Trophoblast cell (in vitro differentiated cells and primary cell): ENCODE measurements at regions not wholly inside any gene's neighbourhood (a gene's known extent, or its start where the extent isn't known, plus 50 kb on each side); places are given as distances from the start of the nearest gene placed in this dataset.

Experiments used
- DNase-seq, 2 donors: peaks; one replicate each; pipeline ENCODE4 v3.0.0-alpha.2; 2016
- H2AFZ ChIP-seq: 2 replicates; pipeline ENCODE4 v1.6.1; 2013; ENCODE audit warnings: low read length, moderate library complexity, mild to moderate bottlenecking; ENCODE audit not compliant: insufficient read depth, poor library complexity
- H2AK5ac ChIP-seq: 2 replicates; pipeline ENCODE4 v1.6.1; 2013; ENCODE audit warnings: mild to moderate bottlenecking, low read length
- H2BK120ac ChIP-seq: 2 replicates; pipeline ENCODE4 v1.6.1; 2013; ENCODE audit warnings: low read length, mild to moderate bottlenecking, moderate library complexity; ENCODE audit not compliant: insufficient read depth, poor library complexity
- H2BK12ac ChIP-seq: 2 replicates; pipeline ENCODE4 v1.6.1; 2013; ENCODE audit warnings: mild to moderate bottlenecking, low read length, moderate library complexity
- H2BK5ac ChIP-seq: 2 replicates; pipeline ENCODE4 v1.6.1; 2013; ENCODE audit warnings: low read length, low read depth, moderate library complexity, mild to moderate bottlenecking; ENCODE audit not compliant: poor library complexity
- H3K14ac ChIP-seq: 2 replicates; pipeline ENCODE4 v1.6.1; 2013; ENCODE audit warnings: mild to moderate bottlenecking, low read length
- H3K18ac ChIP-seq: 2 replicates; pipeline ENCODE4 v1.6.1; 2013; ENCODE audit warnings: mild to moderate bottlenecking, low read length
- H3K23ac ChIP-seq: 2 replicates; pipeline ENCODE4 v1.6.1; 2013; ENCODE audit warnings: low read length
- H3K27ac ChIP-seq: 2 replicates; pipeline ENCODE4 v1.5.1; 2013; ENCODE audit warnings: low read depth, mild to moderate bottlenecking, inconsistent platforms, low read length, moderate library complexity
- H3K27me3 ChIP-seq: 2 replicates; pipeline ENCODE4 v1.6.1; 2013; ENCODE audit warnings: inconsistent platforms, mild to moderate bottlenecking, low read length, moderate library complexity; ENCODE audit not compliant: insufficient read depth
- H3K36me3 ChIP-seq, 2 experiments: 1 replicate in 1 of 2; 2 replicates in 1 of 2; pipeline ENCODE4 v1.6.1; 2013; ENCODE audit warnings: low read length in 2 of 2, mild to moderate bottlenecking in 2 of 2, moderate library complexity in 1 of 2; ENCODE audit not compliant: insufficient read depth in 2 of 2, control insufficient read depth in 1 of 2
- H3K4ac ChIP-seq: 2 replicates; pipeline ENCODE4 v1.6.1; 2013; ENCODE audit warnings: low read depth, mild to moderate bottlenecking, low read length, moderate library complexity
- H3K4me1 ChIP-seq, 2 experiments: 1 replicate in 1 of 2; 2 replicates in 1 of 2; pipeline ENCODE4 v1.6.1; 2013; ENCODE audit warnings: low read length in 2 of 2, mild to moderate bottlenecking in 2 of 2, moderate library complexity in 1 of 2; ENCODE audit not compliant: insufficient read depth in 2 of 2, control insufficient read depth in 1 of 2
- H3K4me2 ChIP-seq: 2 replicates; pipeline ENCODE4 v1.6.1; 2013; ENCODE audit warnings: inconsistent platforms, mild to moderate bottlenecking, low read length, moderate library complexity
- H3K4me3 ChIP-seq: 2 replicates; pipeline ENCODE4 v1.5.1; 2013; ENCODE audit warnings: mild to moderate bottlenecking, low read depth, low read length, inconsistent platforms
- H3K79me1 ChIP-seq: one replicate; pipeline ENCODE4 v1.6.1; 2013; ENCODE audit warnings: low read length
- H3K79me2 ChIP-seq: 2 replicates; pipeline ENCODE4 v1.6.1; 2013; ENCODE audit warnings: low read length, mild to moderate bottlenecking; ENCODE audit not compliant: control insufficient read depth, insufficient read depth, poor library complexity
- H3K9ac ChIP-seq: 2 replicates; pipeline ENCODE4 v1.6.1; 2013; ENCODE audit warnings: mild to moderate bottlenecking, low read length
- H3K9me3 ChIP-seq: 2 replicates; pipeline ENCODE4 v1.6.1; 2013; ENCODE audit warnings: low read depth, mild to moderate bottlenecking, control low read depth, inconsistent platforms, low read length; ENCODE audit not compliant: insufficient read depth
- H4K12ac ChIP-seq: 2 replicates; pipeline ENCODE4 v1.6.1; 2013; ENCODE audit warnings: low read depth, mild to moderate bottlenecking, low read length, moderate library complexity
- H4K8ac ChIP-seq: 2 replicates; pipeline ENCODE4 v1.6.1; 2013; ENCODE audit warnings: low read depth, mild to moderate bottlenecking, low read length, moderate library complexity
- H4K91ac ChIP-seq: one replicate; pipeline ENCODE4 v1.6.1; 2013; ENCODE audit warnings: low read depth, mild to moderate bottlenecking, low read length, moderate library complexity
- WGBS: extraction: QIAGEN DNeasy Blood & Tissue Kit; methylation state at CpG from one replicate; pipeline ENCODE4 v1.1.7; 2013; ENCODE audit warnings: missing lambda C conversion rate; ENCODE audit not compliant: insufficient read length, insufficient coverage; ENCODE audit errors: extremely low coverage; 5-methylcytosine and 5-hydroxymethylcytosine counted together

DNA sequence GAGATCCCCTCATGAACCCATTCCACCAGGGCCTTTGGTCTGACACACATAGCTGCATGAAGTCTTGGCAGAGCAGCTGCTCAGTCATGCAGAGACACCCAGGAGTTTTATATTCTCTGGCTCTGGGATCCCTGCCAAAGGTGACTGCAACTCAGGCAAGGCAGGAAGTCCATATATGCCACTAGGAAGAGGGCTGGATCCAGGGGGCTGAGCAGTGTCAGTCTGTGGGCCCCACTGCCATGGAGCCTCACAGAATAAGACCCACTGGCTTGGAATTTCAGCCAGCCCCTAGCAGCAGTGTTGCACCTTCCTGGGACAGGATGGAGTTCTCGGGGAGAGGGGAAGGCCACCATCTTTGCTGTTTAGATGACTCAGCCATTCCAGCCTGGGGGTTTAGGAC, 199.7 kb downstream of the TBX15 start:
- Histone ChIP-seq H2AFZ (no peak overlapping the region), H3K27me3 (no peaks in the 10 kb centered on the region), H2BK120ac (no peak overlapping the region), H3K18ac (no peak overlapping the region), H4K8ac (no peak overlapping the region), H3K79me2 (no peaks in the 10 kb centered on the region), H3K9me3 (no peaks in the 10 kb centered on the region), H2BK12ac (no peak overlapping the region), H3K23ac (peak overlapping the region; percentile 43), H4K12ac (no peak overlapping the region), H4K91ac (no peak overlapping the region), H3K4ac (no peak overlapping the region), H3K36me3 (no peaks in the 10 kb centered on the region), H3K4me2 (no peak overlapping the region), H3K9ac (no peak overlapping the region), H3K27ac (no peak overlapping the region), H3K4me1 (no peaks in the 10 kb centered on the region), H3K14ac (no peak overlapping the region), H3K4me3 (no peak overlapping the region), H3K79me1 (no peaks in the 10 kb centered on the region), H2BK5ac (no peak overlapping the region), H2AK5ac (no peak overlapping the region)
- DNase-seq, result no peak
- no CpG with 5 or more reads among the region's 1 CpG for WGBS

DNA sequence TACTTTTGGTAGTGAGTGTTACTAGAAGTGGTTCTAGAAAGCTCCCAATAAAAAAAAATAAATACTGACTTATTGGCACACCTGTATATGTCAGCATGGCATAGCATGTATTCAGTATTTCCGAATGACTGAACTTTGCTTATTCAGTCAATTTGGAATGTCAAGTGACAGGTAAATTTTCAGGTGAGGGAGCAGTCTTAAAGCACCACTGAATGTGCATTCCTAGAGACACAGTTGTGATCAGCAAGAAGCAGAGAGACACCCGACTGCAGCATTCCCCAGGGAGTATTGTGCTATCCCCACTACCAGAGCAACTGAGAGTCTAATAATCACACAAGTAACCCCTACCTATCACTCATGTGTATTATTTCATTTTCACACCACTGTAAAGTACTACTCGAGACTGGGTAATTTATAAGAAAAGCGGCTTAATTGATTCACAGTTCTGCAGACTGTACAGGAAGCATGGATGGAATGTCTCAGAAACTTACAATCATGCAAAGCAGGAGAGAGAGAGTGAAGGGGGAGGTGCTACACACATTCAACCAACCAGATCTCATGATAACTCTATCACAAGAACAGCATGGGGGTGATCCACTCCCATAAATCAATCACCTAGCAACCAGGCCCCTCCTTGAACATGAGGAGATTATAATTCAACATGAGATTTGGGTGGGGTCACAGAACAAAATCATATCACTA, 201.5 kb downstream of the TBX15 start:
- Histone ChIP-seq H3K23ac (no peak overlapping the region), H3K9ac (no peak overlapping the region), H3K27ac (no peak overlapping the region), H3K18ac (no peak overlapping the region), H4K12ac (no peak overlapping the region), H3K14ac (no peak overlapping the region), H2AK5ac (no peak overlapping the region), H3K4me2 (no peak overlapping the region), H3K79me1 (no peaks in the 10 kb centered on the region), H3K79me2 (no peaks in the 10 kb centered on the region), H2BK12ac (no peak overlapping the region), H3K4me1 (no peaks in the 10 kb centered on the region), H2AFZ (no peak overlapping the region), H2BK120ac (no peak overlapping the region), H3K27me3 (no peaks in the 10 kb centered on the region), H3K9me3 (no peaks in the 10 kb centered on the region), H2BK5ac (no peak overlapping the region), H3K36me3 (no peaks in the 10 kb centered on the region), H3K4ac (no peak overlapping the region), H3K4me3 (no peak overlapping the region), H4K91ac (no peak overlapping the region), H4K8ac (no peak overlapping the region)
- WGBS, result no CpG with 5 or more reads among the region's 4 CpGs
- no peak for DNase-seq

DNA sequence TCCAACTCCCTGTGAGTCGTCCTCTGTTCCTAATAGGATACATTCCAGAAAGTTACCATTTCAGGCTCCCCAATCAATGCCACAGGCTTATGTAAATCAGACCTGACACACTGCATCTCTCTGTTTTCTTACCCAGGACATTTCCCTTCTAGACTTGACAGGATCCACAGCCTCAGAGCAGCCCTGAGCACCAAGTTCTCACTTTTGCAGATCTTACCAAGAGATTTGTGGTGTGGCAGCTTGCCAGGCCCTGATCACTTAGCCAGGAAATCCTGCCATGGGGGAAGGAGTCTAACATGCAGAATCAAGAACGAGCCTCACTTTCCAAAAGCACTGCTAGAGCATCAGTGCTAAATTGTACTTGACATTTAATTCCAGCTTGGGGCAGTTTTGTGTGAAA, 202.9 kb downstream of the TBX15 start:
- no peak overlapping the region for H3K14ac ChIP-seq
- H3K18ac ChIP-seq, result no peak overlapping the region
- no peak overlapping the region for H3K27ac ChIP-seq
- H2BK12ac ChIP-seq, result no peak overlapping the region
- H3K79me2 ChIP-seq, result no peaks in the 10 kb centered on the region
- no peak overlapping the region for H2BK120ac ChIP-seq
- no peak overlapping the region for H3K23ac ChIP-seq
- no peak overlapping the region for H3K4ac ChIP-seq
- H3K79me1 ChIP-seq, result no peaks in the 10 kb centered on the region
- no peaks in the 10 kb centered on the region for H3K27me3 ChIP-seq
- no peak overlapping the region for H4K8ac ChIP-seq
- H2AK5ac ChIP-seq, result no peak overlapping the region
- no peak overlapping the region for H3K4me2 ChIP-seq
- WGBS, result no CpG with 5 or more reads among the region's 2 CpGs
- H2AFZ ChIP-seq, result no peak overlapping the region
- H3K4me3 ChIP-seq, result no peak overlapping the region
- H4K12ac ChIP-seq, result no peak overlapping the region
- no peak for DNase-seq
- no peaks in the 10 kb centered on the region for H3K4me1 ChIP-seq
- no peak overlapping the region for H4K91ac ChIP-seq
- no peaks in the 10 kb centered on the region for H3K9me3 ChIP-seq
- no peak overlapping the region for H2BK5ac ChIP-seq
- H3K36me3 ChIP-seq, result no peaks in the 10 kb centered on the region
- H3K9ac ChIP-seq, result no peak overlapping the region

DNA sequence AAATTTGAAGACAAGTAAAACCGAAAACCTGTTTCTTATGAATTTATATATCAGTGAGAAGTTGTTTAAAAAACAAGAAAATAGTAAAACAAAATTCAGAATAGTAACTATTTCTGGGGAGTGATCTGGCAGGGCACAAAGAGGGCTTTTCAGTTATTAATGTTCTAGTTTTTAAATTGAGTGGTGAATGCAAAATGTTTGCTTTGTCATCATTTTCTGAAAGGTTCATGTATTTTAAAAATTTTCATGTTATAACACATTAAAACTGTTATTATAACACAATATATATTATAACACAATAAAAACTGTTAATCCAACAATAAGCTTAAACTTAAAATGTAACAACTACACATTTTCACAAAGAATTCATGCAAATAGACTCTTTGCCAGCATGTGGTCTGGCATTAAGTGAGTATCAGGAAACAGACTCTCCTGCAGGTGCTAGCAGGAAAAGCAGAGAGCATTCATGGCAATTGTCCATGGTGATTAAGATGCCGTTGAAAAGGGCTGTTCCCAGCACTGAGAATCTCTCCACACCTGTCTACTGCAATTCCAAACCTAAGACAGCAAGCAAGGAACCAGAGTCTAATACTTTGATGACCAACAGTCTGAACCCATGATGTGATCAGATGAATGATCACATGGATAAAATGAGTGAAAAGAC, 204.9 kb downstream of the TBX15 start:
- Histone ChIP-seq H3K79me1 (no peaks in the 10 kb centered on the region), H3K4me3 (no peak overlapping the region), H3K27ac (no peak overlapping the region), H3K9me3 (no peaks in the 10 kb centered on the region), H3K36me3 (no peaks in the 10 kb centered on the region), H4K8ac (no peak overlapping the region), H2BK5ac (no peak overlapping the region), H3K4ac (no peak overlapping the region), H3K9ac (no peak overlapping the region), H2BK12ac (no peak overlapping the region), H3K4me1 (no peaks in the 10 kb centered on the region), H3K18ac (no peak overlapping the region), H4K91ac (no peak overlapping the region), H4K12ac (no peak overlapping the region), H3K79me2 (no peaks in the 10 kb centered on the region), H2AK5ac (no peak overlapping the region), H3K14ac (no peak overlapping the region), H2BK120ac (no peak overlapping the region), H3K27me3 (no peaks in the 10 kb centered on the region), H3K4me2 (no peak overlapping the region), H2AFZ (no peak overlapping the region), H3K23ac (no peak overlapping the region)
- WGBS, result no CpG with 5 or more reads among the region's 2 CpGs
- no peak for DNase-seq
